EL (cell line): ENCODE measurements at regions not wholly inside any gene's neighbourhood (a gene's known extent, or its start where the extent isn't known, plus 50 kb on each side); places are given as distances from the start of the nearest gene placed in this dataset.

Source experiments
- DNase-seq: peaks from one replicate; pipeline ENCODE4 v3.0.0-alpha.2; 2016

DNA sequence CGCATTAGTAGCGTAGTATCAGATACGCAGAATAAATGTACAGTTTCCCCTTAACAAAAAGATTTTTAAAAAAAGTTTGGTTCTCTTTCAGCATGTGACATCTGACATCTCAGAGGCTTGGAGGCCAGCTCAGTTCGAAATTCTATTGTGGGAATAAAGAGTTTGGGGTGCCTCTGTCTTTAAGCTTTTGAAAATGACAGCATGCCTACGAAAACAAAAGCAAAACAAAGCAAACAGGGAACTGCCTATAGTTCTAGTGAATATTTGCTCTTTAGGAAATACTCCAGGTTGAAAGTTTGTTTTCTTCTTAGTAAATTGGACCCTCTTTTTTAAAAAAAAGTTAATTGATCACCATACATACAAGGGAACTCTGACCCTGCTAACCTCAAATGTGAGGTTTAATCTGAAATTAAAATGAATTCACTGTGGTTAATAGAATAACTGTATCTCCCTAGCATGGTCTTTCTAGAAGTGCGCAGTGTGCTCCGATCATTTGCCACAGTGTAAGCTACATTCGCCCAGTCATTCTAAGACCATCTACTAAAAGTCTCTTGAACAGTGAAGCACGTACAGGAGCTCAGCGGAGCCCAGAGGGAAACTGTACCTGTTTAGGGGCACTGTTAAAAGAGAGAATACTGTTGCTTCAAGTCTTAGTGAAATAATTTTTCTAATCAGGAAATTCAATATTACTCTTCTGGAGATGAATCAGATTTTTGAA is 347.0 kb upstream of the CDH2 start:
- DNase-seq, result no peak

DNA sequence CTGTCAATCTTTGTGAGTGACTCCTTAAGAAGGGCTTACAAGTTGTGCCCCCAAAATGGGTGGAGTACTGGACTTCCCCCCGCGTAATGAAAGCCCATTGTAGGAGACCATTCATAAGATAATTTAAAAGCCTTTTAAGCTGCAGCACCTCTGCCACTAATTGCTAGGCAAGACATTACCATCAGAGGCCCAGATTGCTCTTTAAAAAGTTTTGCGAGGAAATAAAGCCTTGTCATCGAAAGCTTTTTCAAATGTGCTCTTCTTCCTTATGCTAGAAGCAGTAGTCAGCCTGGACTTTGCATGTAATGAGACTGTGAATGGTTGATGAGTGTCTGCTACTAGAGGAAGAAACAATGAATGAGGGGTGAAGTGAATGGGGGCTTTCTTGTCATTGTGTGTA is 345.3 kb upstream of the CDH2 start:
- DNase-seq, result no peak

DNA sequence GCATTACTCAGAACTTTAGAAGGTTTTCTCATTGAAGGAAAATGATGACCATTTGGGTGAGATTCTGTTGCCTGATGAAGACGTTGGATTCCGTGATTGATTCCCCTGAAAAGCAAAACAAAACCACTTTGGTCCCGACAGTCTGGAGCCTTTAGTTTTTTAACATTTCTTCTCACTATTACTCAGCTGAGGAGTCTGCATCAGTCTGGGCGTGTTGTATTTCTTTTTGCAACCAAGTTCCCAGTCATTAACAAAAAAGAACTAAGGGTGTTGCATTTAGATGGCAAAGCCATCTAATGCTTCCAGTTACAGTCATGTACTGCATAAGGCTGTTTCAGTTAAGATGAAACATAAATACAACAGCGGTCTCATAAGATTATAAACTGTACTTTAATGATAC is 343.1 kb upstream of the CDH2 start:
- DNase-seq, result no peak

DNA sequence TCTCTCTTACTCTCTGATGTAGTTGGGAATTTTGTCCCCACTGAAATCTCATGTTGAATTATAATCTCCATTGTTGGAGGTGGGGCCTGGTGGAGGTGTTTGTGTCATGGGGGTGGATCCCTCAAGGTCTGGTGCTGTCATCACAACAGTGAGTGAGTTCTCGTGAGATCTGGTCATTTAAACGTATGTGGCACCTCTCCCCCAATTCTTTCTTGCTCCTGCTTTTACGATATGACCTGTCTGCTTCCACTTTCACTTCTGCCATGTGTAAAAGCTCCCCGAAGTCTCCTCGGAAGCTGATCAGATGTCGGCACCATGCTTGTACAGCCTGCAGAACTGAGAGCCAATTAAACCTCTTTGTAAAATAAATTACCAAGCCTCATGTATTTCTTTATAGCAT is 337.8 kb upstream of the CDH2 start:
- peak; percentile 25 for DNase-seq

DNA sequence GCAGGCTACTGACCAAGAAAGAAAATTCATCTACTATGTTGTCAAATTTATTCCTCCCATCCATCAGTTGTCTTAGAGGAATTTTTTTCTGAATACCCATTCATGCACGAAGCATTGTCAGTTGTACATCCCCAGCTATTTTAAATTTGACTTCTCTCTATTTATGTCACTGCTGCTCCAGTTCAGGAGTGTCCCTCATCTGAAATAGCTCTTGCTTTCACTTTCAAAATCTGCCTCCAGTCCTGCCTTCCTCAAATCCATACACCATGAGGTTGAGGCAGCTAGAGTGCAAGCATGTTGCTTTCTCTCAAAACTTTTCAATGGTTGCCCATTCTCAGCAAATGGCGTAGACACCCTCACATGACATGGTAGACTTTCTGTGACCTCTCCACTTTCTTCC is 335.4 kb upstream of the CDH2 start:
- DNase-seq, result peak; percentile 33

DNA sequence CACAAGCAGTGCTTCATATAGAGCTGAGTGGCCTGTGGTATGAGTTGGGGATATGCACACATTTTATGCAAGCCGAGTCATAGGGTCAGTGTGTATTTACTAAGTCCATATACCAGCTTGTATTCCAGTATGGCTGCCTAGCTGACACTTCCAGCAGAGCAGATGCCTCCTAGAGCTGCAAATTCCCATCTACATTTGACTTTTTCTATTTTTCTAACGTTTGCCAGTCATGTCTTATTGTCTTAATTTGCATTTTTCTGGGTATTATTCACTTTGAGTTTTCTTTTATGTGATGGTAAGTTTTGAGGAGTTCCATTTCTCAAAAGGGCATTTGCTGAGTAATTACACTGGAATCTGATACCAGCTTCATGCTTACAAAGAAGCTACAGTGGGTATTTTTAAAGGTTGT is 334.5 kb upstream of the CDH2 start:
- peak; percentile 70 for DNase-seq

DNA sequence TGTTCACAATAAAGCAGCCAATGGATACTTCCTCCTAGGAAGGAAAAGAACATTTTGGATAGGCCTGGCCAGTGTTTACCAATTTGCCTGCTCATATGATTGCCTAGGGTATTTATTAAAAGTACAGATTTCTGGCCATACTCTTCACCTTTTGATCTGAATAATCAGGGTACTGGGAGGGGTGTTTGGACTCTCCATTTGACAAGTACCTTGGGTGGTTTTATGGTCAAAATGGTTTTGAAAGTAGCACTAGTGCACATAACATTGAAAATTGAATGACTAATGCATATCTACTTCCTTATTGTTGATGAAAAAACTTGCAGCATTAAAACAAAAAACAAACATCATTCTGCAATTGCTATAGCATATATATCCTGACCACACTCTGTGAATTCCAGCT is 333.3 kb upstream of the CDH2 start:
- no peak for DNase-seq

DNA sequence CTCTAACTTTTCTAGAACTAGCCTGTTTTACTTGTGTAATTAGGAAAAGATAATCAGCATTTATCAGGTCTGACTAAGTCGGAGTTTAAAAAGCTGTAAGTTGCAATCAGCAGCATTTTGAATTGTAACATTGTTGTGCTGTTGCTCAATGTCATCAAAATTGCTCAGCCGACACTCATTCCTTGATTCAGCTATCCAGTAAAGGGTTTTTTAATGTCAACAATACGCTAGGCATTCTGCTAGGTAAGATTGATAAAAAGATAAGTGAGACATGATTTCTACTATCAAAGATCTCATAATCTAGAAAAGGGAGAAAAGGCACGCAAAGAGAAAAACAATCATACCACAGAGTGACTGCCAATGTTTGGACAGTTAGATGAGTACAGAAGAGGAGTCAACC is 327.1 kb upstream of the CDH2 start:
- peak; percentile 21 for DNase-seq

DNA sequence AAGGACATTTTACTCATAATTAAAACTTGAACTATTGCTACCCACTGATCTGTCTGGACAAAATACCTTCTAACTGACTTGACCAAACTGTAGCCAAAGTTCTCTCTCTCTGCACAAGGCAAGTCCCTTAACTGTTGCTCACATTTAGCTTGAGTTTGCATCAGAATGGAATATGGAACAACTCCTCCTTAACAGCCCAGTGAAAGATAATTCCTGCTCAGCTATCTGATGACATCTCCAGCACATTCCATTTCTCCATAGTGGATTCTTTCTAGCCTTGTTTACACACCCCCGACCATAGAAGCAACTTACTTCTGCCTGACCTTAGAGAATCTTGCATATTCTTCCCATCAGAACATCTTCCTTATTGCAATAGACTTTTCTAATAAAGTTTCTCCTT is 317.2 kb upstream of the CDH2 start:
- DNase-seq, result no peak

DNA sequence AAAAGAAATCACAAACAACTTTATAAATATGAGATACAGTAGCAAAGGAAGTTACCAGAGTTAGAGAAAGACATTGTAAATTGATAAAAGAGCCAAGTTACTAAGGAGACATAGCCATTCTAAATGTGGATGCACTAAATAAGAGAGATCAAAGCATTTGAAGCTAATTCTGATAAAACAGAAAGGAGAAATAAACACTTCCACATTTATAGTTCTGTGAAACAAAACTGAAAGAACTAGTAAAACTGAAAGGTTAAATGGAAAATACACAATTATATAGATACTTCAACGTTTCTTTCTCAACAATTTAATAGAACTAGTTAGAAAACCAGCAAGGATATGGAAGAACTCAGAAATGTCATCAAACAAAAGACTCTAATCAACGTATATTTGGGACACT is 309.0 kb upstream of the CDH2 start:
- no peak for DNase-seq

DNA sequence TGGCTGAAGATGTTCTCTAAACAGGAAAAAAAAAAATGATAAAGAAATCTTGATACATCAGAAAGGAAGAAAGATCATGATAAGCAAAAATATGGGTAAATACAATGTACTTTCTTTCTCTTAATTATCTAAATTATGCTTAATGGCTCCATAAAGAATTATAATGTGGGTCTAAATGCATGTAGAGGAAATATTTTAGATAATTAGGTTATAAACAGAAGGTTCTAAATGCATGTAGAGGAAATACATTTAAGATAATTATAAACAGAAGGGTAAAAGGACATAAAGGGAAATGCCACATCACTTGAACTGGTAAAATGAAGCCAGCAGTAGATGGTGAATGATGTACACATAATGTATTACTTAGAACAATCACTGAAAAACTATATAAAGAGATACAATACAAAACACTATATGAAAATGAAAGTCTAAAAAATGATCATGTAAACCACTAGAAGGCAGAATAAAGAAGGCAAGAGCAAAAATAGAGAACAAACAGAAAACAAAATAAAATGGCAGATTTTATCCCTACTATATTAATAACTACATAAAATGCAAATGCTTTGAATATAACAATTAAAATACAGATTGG is 308.4 kb upstream of the CDH2 start:
- DNase-seq, result no peak

DNA sequence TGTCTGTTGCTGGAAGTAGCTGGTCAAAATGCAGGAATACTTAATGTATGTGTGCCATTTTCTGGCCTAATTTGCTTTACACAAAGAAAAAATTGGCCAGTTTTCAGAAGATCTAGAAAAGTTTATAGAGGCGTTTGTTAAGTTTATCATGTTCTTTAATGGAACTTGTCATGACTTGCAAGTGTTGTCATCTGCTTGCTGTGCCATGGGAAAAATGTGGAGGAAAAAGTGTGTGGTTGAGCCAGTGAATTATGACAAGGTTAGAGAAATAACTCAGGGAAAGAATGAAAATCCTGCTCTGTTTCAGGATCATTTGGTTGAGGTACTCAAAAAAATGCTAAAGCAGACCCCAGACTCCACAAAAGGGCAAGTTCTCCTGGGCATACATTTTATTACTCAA is 301.6 kb upstream of the CDH2 start:
- DNase-seq, result no peak

DNA sequence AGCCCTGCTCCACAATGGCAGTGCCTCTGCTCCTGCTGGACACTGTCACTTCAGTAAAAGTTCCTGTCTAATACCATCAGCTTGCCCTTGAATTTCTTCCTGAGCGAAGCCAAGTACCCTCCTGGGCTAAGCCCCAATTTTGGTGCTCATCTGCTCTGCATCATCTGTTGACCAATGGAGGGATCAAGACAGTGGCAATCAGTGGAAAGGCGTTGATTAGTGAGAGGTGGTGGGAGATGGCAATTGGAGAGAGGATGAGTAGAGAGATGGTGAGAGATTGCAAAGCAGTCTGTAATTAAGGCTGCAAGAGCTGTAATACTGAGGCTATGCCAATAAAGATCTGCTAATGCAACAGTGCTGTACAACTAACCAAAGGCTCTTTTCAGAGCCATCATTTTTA is 299.4 kb upstream of the CDH2 start:
- DNase-seq, result no peak

DNA sequence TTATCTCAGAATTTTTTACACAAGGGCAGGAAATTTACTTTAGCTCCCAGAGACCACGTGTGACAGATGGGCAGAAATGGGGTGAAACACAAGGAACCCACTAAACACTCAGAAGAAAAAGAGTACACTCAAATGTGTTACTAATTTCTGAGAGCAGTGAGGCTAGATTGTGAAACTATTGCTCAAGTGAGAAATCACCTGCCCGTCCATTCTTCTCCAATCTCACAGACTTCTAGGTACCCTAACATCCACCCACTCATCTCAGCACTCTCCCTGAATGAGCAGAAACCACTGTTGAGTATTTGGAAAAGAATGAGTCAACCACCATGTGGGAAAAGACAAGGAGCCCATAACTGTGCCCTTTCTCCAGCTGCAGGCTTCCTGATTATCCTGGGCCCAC is 293.0 kb upstream of the CDH2 start:
- DNase-seq, result peak; percentile 1

DNA sequence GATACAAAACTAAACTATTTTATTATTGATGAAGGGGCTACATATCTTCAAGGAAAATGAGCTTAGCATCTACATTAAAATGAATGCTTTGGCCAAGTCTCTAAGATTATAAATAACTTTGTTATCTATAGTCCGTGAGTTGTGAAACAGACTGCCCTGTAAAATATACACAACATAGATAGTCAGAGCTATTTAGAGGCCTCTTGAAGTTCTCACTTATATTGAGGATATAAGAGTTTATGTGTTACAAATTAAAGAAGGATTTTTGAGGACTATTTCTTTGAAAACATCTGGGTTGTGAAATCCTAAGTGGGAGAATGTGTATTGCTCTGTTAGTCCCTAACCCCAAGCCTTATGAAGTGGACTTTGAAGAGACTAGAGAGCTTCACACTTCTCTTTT is 292.0 kb upstream of the CDH2 start:
- DNase-seq, result no peak

DNA sequence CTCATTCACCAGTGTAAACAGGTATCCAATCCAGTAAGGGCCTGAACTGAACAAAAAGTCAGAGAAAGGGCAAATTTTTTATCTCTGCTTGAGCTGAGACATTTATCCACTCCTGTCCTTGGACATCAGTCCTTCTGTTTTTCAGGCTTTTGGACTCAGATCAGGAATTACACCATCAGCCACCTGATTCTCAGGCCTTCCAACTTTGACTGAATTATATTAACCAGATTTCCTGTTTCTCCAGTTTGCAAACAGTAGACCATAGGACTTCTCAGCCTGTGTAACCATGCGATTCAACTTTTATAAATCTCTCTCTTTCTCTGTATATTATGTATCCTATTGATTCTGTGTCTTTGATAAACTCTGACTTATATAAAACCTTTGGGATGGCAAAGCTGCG is 289.3 kb upstream of the CDH2 start:
- no peak for DNase-seq

DNA sequence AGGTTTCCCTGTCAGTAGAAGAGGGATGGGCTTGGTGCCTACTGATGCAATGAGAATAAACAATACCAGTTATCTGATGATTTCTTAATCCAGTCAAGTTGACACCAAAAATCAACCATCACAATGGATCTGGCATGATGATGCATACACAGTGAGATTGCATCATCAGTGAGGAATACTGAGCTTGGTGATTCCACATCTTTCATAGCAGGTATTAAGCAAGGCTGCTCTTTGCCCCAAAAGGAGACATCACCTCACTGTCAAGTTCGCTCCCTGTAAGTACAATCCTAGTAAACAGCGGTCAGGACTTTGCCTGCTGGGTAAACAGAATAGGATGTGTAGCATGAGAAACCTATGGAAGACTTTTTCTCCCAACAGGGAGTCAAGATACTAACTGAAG is 282.7 kb upstream of the CDH2 start:
- DNase-seq, result no peak

DNA sequence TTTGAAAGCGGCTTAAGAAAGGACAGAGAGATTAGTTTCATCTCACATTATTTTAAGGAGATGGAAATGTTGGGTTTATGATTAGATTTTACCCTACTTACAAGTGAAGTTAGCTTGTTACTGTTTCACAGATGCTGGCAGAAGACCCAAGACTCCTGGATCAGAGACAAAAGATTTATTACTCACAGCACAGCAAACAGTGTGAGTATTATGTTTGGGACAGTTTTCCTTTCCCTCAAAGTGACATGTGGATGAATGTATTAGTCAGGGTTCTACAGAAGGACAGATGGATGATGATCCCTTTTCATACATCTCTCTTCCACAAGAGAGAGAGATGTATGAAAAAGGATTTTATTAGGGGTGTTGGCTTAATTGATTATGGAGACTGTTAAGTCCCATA is 281.8 kb upstream of the CDH2 start:
- DNase-seq, result no peak

DNA sequence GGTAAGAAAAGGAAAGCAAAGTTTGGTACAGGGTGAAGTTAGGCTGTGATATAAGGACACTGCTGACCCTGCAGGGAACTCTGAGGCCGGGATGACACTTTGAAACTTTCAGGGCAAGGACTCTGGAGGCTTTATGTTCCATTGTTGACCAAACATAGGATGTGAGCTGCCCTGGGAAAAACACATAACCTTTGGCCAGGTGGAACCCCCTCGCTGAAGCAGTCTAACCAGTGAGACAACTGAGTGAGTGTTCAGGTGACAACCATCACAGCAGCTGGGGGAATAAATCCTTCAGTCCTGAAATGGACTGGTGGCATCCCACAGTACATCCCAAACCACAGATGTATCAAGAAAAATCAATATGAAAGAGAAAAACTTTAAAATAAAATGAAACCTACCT is 280.9 kb upstream of the CDH2 start:
- DNase-seq, result no peak

DNA sequence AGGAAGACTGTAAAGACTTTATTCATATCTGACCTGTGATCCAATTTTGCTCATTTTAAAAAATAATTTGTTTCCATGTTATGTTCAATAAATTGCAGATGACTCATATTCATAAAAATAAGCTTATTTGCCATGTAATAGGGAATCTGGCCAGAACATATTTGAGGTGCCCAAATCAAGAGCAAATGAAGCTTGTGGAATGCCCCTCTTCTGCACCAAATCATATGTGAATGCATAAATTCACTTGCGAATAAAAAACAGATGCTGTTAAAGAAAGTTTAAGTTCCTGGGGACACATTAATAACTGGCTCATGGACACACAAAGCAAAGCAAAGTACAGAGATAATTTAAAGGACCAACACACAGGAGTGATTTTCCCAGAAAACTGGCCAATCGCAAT is 279.0 kb upstream of the CDH2 start:
- DNase-seq, result no peak

DNA sequence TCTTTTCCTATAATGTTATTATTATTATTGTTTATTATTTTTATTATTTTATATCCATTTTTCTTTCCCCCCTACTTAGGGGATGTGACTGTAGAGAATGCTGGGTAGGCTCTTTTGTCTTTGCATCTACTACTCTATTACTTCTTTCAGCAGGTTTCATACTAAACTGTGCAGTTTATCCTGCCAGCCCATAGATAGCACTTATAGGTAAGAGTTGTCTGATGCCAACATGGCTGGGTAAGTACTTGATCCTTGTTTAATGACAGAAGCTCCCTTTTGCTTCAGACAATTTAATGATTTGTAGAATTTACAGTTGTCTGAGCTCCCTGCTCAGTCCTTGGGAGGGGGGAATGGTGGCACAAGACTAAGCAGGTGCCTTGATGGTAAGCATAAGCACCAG is 262.9 kb upstream of the CDH2 start:
- DNase-seq, result no peak

DNA sequence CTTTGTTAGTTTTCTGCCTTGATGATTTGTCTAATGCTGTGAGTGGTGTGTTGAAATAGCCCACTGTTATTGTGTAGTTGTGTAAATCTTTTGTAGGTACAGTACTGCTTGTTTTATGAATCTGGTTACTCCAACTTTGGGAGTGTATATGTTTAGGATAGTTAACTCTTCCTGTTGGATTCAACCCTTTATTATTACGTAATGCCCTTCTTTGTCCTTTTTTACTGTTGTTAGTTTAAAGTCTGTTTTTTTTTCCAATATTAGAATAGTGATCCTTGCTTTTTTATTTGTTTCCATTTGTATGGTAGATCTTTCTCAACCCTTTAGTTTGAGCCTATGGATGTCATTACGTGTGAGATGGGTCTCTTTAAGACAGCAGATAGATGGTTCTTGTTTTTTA is 261.5 kb upstream of the CDH2 start:
- no peak for DNase-seq

DNA sequence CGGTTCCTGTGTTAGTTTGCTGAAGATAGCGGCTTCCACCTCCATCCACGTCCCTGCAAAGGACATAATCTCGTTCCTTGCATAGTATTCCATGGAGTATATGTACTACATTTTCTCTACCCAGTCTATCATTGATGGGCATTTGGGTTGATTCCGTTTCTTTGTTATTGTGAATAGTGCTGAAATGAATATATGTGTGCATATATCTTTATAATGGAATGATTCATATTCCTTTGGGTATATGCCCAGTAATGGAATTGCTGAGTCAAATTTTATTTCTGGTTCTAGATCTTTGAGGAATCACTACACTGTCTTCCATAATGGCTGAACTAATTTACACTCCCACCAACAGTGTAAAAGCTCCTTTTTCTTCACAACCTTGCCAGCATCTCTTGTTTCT is 255.4 kb upstream of the CDH2 start:
- peak; percentile 26 for DNase-seq

DNA sequence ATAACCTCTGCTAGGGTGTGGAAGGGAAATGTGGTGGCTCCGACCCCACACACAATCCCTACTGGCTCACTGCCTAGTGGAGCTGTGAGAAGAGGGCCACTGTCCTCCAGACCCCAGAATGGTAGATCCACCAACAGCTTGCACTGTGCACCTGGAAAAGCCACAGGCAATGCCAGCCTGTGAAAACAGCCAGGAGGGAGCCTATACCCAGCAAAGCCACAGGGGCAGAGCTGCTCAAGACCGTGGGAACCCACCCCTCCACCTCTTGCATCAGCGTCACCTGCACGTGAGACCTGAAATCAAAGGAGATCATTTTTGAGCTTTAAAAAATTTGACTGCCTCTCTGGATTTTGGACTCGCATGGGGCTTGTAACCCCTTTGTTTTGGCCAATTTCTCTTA is 249.0 kb upstream of the CDH2 start:
- no peak for DNase-seq

DNA sequence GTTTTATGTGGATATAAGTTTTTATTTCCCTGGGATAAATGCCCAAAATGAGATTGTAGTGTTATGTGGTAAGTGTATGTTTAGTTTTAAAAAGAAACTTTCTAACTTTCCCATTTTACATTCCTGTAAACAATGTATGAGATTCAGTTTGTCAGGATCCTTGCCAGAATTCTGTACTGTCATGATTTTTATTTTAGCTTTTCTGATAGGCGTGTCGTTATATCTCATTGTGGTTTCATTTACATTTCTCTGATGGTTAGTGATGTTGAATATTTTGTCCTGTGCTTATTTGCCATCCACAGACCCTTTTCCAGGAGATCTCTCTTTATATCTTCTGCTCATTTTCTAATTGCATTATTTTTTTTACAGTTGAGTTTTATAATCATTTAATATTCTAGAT is 245.6 kb upstream of the CDH2 start:
- no peak for DNase-seq
